ENCODE measurements at regions not wholly inside any gene's neighbourhood (a gene's known extent, or its start where the extent isn't known, plus 50 kb on each side); places are given as distances from the start of the nearest gene placed in this dataset.
"Not testable (repeated sequence)": the region's sequence is repeated elsewhere in the genome, so short reads cannot be mapped to it uniquely, and the experiment has no call there.

DNA sequence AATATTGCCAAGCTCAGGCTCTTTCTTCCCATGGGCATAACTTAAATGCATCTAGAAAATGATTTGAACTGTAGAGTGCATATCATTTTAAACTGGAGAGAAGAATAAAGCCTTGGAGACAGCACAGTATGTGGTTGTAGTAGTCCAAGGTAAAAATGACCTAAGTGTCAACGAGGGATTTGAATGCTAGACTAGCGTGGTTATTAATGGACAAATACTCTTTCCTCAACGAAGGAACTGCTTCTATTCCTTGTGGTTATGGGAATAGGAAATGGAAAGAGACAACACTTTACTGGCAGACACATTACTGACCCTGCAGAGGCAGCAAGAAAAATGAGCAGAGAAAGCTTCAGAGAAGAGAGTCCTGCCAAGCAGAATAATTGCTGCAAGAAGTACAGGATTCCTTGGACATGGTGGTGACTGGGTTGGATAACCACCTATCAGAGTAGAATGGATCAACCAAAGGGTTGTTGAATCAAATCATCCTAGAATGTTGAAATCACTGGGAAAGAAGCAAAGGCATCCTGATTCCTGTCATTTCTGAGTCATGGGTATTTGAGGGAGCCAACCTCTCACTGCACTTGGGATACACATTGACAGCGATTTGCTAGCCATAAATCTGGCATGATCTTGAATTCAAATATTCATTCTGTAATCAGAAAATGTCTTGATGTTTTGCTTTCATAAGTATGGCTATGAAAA lies 258.1 kb upstream of the EPHA7 start:
- Histone ChIP-seq H3K4me3 (ENCODE audit: low read length) (no peak overlapping the region), H3K27me3 (ENCODE audit: control insufficient read depth, insufficient read depth, low read length) (no peaks in the 10 kb centered on the region), H3K27ac (ENCODE audit: low read depth, low read length) (no peak overlapping the region), H3K36me3 (ENCODE audit: control insufficient read depth, insufficient read depth, low read length) (no peaks in the 10 kb centered on the region), H3K4me1 (ENCODE audit: control insufficient read depth, insufficient read depth, low read length) (no peaks in the 10 kb centered on the region), H3K9ac (ENCODE audit: low read length) (no peak overlapping the region)

DNA sequence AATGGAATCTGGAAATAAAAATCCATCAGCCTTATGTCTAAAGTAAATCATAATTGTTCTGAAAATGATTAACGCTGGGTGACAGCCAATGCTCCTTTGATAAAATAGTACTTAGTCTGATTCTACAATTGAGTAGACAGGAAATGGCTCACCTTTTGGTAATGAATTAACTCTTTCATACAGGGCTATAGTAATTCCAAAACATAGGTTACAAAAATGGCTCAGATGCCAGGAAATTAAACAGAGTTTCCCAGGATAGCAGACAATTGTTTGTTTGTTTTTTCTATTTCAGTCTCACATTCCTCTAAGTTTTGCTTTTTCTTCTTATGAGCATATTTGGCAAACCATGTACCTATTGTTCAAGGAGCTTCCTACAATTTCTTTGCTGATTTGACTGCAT lies 257.2 kb upstream of the EPHA7 start:
- Histone ChIP-seq H3K4me3 (ENCODE audit: low read length) (no peak overlapping the region), H3K9ac (ENCODE audit: low read length) (no peak overlapping the region), H3K27ac (ENCODE audit: low read depth, low read length) (no peak overlapping the region), H3K4me1 (ENCODE audit: control insufficient read depth, insufficient read depth, low read length) (no peaks in the 10 kb centered on the region), H3K27me3 (ENCODE audit: control insufficient read depth, insufficient read depth, low read length) (no peaks in the 10 kb centered on the region), H3K36me3 (ENCODE audit: control insufficient read depth, insufficient read depth, low read length) (no peaks in the 10 kb centered on the region)

DNA sequence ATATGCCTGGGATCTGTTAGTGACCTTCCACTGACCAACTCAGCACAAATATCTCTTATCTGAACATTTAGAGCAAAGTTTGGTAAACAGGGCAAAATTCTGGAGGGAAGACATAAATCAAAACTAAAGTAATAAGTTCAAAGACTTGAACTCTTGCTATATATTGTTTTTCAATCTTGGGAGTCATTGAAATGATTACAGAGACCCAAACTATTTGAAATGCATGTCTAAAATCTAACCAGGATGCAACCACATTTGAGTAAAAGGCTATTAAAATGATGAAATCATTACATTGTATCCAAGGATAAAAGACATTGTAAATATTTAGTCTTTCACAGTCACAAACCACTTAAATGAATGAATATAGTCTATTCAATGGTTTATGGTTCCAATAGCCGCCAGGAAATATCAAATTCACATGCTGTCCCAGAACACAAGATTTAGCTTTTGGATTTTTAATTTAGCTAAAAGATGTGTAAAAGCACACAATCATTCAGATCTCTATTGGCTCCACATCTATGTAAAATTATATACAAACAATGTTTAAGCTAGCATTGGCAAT lies 256.6 kb upstream of the EPHA7 start:
- Histone ChIP-seq H3K27me3 (ENCODE audit: control insufficient read depth, insufficient read depth, low read length) (no peaks in the 10 kb centered on the region), H3K9ac (ENCODE audit: low read length) (no peak overlapping the region), H3K4me3 (ENCODE audit: low read length) (no peak overlapping the region), H3K4me1 (ENCODE audit: control insufficient read depth, insufficient read depth, low read length) (no peaks in the 10 kb centered on the region), H3K27ac (ENCODE audit: low read depth, low read length) (no peak overlapping the region), H3K36me3 (ENCODE audit: control insufficient read depth, insufficient read depth, low read length) (no peaks in the 10 kb centered on the region)

DNA sequence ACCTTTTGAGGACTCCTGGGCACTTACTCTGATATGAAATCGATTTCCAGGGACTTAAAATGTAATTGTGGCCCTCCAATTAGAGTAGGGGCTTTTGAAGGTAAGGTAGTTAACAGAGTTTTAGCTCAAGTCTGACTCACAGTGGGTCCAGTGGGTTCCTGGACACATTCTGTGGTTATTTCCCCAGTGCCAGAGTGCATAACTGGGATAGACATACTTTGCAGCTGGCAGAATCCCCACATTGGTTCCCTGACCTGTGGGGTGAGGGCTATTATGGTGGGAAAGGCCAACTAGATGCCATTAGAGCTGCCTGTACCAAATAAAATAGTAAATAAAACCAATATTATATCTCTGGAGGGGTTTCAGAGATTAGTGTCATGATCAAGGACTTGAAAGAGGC lies 243.8 kb upstream of the EPHA7 start:
- Histone ChIP-seq H3K9ac (ENCODE audit: low read length) (no peak overlapping the region), H3K4me1 (ENCODE audit: control insufficient read depth, insufficient read depth, low read length) (no peaks in the 10 kb centered on the region), H3K4me3 (ENCODE audit: low read length) (no peak overlapping the region), H3K27me3 (ENCODE audit: control insufficient read depth, insufficient read depth, low read length) (no peaks in the 10 kb centered on the region), H3K27ac (ENCODE audit: low read depth, low read length) (no peak overlapping the region), H3K36me3 (ENCODE audit: control insufficient read depth, insufficient read depth, low read length) (no peaks in the 10 kb centered on the region)

DNA sequence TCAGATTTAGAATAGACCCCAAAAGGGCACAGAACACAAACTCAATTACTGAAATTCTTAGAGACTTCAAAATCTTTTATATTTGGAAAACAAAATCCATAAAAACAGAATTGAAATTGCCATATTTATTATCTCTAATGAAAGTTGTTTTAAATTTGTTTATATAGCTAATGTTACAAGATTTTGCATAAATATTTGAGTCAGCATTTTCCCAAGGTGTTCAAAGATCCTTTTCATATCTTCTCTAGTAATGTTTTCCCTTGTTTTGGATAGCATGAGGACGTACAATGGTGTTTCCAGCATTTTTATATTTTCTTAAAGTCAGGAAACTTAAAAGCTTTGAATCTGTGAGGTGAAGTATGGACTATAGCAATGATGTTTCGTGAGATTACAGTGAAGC lies 235.2 kb upstream of the EPHA7 start:
- H3K27me3 ChIP-seq (ENCODE audit: control insufficient read depth, insufficient read depth, low read length) = no peaks in the 10 kb centered on the region
- no peak overlapping the region for H3K9ac ChIP-seq (ENCODE audit: low read length)
- H3K4me1 ChIP-seq (ENCODE audit: control insufficient read depth, insufficient read depth, low read length) = no peaks in the 10 kb centered on the region
- no peak overlapping the region for H3K27ac ChIP-seq (ENCODE audit: low read depth, low read length)
- H3K4me3 ChIP-seq (ENCODE audit: low read length) = no peak overlapping the region
- no peaks in the 10 kb centered on the region for H3K36me3 ChIP-seq (ENCODE audit: control insufficient read depth, insufficient read depth, low read length)

DNA sequence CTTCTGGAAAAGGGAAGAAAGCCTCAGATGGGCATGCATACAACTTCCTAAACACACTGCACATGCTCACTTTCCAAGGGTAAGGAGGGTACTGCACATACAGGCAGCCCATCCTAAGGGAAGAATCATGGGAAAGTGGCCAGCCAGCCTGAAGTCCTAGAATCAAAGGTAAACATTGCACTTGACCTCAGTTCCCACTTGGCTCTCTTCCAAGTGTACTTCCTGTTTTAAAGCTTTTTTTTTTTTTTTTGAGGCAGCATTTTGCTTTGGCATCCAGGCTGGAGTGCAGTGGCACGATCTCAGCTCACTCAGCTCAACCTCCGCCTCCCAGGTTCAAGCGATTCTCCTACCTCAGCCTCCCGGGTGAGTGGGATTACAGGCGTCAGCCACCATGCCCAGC lies 225.3 kb upstream of the EPHA7 start:
- Histone ChIP-seq H3K4me3 (ENCODE audit: low read length) (no peak overlapping the region), H3K36me3 (ENCODE audit: control insufficient read depth, insufficient read depth, low read length) (no peaks in the 10 kb centered on the region), H3K27me3 (ENCODE audit: control insufficient read depth, insufficient read depth, low read length) (no peaks in the 10 kb centered on the region), H3K4me1 (ENCODE audit: control insufficient read depth, insufficient read depth, low read length) (no peaks in the 10 kb centered on the region), H3K27ac (ENCODE audit: low read depth, low read length) (no peak overlapping the region), H3K9ac (ENCODE audit: low read length) (no peak overlapping the region)

DNA sequence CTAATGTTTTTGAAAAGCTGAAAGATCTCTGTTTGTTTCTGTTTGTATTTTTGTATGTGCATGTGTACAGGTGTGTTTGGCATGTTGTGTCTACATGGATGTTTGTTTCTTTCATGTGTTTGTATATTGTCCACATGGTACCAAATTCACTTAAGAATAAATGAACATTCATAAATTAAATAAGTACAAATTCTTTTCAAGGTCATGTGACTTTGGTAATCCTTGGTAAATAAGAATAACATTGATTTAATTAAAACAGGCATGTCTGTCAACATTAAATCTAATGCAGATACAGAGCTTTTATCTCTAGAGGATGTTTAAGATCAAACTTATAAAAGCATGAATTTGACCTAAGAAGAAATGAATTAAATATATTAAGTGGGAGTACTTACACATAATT lies 219.8 kb upstream of the EPHA7 start:
- Histone ChIP-seq H3K36me3 (ENCODE audit: control insufficient read depth, insufficient read depth, low read length) (no peaks in the 10 kb centered on the region), H3K27ac (ENCODE audit: low read depth, low read length) (no peak overlapping the region), H3K4me1 (ENCODE audit: control insufficient read depth, insufficient read depth, low read length) (no peaks in the 10 kb centered on the region), H3K27me3 (ENCODE audit: control insufficient read depth, insufficient read depth, low read length) (no peaks in the 10 kb centered on the region), H3K9ac (ENCODE audit: low read length) (no peak overlapping the region), H3K4me3 (ENCODE audit: low read length) (no peak overlapping the region)

DNA sequence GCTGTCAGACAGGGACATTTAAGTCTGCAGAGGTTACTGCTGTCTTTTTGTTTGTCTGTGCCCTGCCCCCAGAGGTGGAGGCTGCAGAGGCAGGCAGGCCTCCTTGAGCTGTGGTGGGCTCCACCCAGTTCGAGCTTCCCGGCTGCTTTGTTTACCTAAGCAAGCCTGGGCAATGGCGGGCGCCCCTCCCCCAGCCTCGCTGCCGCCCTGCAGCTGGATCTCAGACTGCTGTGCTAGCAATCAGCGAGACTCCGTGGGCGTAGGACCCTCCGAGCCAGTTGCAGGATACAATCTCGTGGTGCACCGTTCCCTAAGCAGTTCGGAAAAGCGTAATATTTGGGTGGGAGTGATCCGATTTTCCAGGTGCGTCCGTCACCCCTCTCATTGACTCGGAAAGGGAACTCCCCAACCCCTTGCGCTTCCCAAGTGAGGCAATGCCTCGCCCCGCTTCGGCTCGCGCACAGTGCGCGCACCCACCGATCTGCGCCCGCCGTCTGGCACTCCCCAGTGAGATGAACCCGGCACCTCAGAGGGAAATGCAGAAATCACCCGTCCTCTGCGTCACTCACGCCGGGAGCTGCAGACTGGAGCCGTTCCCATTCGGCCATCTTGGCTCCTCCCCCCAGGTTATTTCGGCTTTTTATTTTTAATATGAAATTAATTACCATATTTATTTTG lies 217.8 kb upstream of the EPHA7 start:
- not testable (repeated sequence) for H3K9ac ChIP-seq (ENCODE audit: low read length); H3K27me3 ChIP-seq (ENCODE audit: control insufficient read depth, insufficient read depth, low read length); H3K36me3 ChIP-seq (ENCODE audit: control insufficient read depth, insufficient read depth, low read length); H3K27ac ChIP-seq (ENCODE audit: low read depth, low read length); H3K4me1 ChIP-seq (ENCODE audit: control insufficient read depth, insufficient read depth, low read length); H3K4me3 ChIP-seq (ENCODE audit: low read length)

DNA sequence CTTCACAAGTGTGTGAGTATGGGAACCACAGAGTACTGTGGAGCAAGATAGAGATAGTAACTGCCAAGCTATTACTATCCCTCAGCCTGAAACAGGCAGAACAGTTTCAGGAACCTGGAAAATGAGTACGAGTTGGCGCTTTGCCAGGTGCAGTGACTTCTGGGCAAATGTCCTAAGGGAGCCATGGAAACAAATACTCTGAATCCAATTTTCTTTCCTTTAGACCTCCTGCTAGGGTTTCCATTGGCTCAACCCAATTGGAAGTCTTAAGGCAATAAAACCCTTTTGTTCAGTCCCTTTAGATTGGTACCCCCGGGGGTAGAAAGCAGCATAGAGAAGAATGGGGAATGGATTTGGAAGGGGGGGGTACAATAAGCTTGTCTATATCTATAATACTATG lies 205.0 kb upstream of the EPHA7 start:
- H3K9ac ChIP-seq (ENCODE audit: low read length) = no peak overlapping the region
- H3K4me1 ChIP-seq (ENCODE audit: control insufficient read depth, insufficient read depth, low read length) = no peaks in the 10 kb centered on the region
- H3K36me3 ChIP-seq (ENCODE audit: control insufficient read depth, insufficient read depth, low read length) = no peaks in the 10 kb centered on the region
- H3K27ac ChIP-seq (ENCODE audit: low read depth, low read length) = no peak overlapping the region
- no peaks in the 10 kb centered on the region for H3K27me3 ChIP-seq (ENCODE audit: control insufficient read depth, insufficient read depth, low read length)
- H3K4me3 ChIP-seq (ENCODE audit: low read length) = no peak overlapping the region

DNA sequence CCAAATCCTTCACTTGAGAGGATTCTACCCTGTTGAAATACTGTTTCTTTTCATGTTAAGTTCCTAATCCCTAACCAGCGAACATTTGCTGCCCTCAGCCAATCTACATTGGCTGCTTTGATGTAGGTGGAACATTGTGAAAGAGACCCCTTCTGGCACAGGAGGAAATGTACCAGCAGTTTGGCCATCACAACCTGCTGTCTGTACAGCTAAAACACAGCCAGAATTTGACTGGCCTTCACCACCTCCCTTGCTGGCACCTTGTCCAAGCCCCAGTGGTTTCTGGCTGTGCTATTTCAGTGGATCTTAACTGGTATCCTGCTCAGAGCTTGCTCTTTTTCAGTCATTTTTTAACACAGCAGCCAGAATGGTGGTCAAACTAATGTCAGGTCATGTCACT lies 202.1 kb upstream of the EPHA7 start:
- Histone ChIP-seq H3K27ac (ENCODE audit: low read depth, low read length) (no peak overlapping the region), H3K4me3 (ENCODE audit: low read length) (no peak overlapping the region), H3K36me3 (ENCODE audit: control insufficient read depth, insufficient read depth, low read length) (no peaks in the 10 kb centered on the region), H3K4me1 (ENCODE audit: control insufficient read depth, insufficient read depth, low read length) (no peaks in the 10 kb centered on the region), H3K27me3 (ENCODE audit: control insufficient read depth, insufficient read depth, low read length) (no peaks in the 10 kb centered on the region), H3K9ac (ENCODE audit: low read length) (no peak overlapping the region)

DNA sequence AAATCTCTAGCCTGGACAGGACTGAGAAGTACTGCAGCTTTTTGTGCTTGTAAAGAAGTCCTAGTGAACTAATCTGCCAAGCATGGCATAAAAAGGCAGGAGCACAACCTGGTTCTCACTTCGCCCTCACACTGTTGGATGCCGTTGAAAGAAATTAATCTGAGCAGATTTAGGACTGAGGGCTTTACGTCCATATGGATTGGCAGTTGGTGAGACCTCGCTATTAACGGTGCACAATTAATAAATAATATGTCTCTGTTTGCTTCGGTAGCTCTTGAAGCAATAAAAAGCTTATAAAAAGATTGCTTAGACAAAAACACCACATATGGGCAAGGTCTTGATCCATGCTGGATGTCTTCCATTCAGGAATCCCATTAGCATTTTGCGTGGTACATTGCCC lies 185.6 kb upstream of the EPHA7 start:
- Histone ChIP-seq H3K4me1 (ENCODE audit: control insufficient read depth, insufficient read depth, low read length) (no peaks in the 10 kb centered on the region), H3K4me3 (ENCODE audit: low read length) (no peak overlapping the region), H3K9ac (ENCODE audit: low read length) (no peak overlapping the region), H3K27ac (ENCODE audit: low read depth, low read length) (no peak overlapping the region), H3K27me3 (ENCODE audit: control insufficient read depth, insufficient read depth, low read length) (no peaks in the 10 kb centered on the region), H3K36me3 (ENCODE audit: control insufficient read depth, insufficient read depth, low read length) (no peaks in the 10 kb centered on the region)

DNA sequence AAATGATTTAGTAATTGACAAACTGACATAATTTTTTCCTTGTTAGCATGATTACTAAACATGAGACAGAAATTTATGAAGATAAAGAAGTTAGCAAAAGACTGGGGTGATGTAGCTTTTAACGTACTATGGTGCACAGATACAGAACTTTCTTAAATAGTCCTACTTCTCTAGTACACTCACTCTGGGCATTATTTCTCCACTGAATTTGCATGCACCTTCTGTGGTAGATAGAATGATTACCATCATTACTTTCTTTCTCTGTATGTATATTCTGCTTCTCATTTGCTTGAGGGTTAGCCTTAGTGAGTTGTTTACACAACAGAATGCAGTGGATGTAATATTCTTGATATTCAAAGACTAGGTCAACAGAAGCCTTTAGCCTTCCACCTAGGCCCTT lies 173.1 kb upstream of the EPHA7 start:
- H3K27me3 ChIP-seq (ENCODE audit: control insufficient read depth, insufficient read depth, low read length) = no peaks in the 10 kb centered on the region
- H3K36me3 ChIP-seq (ENCODE audit: control insufficient read depth, insufficient read depth, low read length) = no peaks in the 10 kb centered on the region
- no peak overlapping the region for H3K4me3 ChIP-seq (ENCODE audit: low read length)
- H3K9ac ChIP-seq (ENCODE audit: low read length) = no peak overlapping the region
- H3K27ac ChIP-seq (ENCODE audit: low read depth, low read length) = no peak overlapping the region
- H3K4me1 ChIP-seq (ENCODE audit: control insufficient read depth, insufficient read depth, low read length) = no peaks in the 10 kb centered on the region

DNA sequence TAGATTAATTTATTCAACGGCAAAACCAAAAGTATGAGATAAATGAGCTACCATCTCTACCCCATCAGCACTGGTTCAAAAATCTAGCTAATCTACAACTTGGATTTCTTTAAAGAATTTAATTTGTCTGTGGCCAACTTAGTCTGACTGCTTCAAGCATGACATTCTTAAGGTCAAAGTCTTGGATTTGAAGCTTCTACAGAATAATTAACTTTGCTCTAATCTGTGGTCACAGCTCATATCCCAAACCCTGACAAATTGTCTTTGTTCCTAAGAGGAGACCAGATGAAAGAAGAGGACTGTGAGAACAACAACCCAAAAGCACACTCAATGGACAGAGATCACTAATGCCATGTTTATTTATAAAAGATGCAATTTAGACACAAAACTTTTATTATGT lies 166.9 kb upstream of the EPHA7 start:
- Histone ChIP-seq H3K4me3 (ENCODE audit: low read length) (no peak overlapping the region), H3K4me1 (ENCODE audit: control insufficient read depth, insufficient read depth, low read length) (no peaks in the 10 kb centered on the region), H3K27ac (ENCODE audit: low read depth, low read length) (no peak overlapping the region), H3K27me3 (ENCODE audit: control insufficient read depth, insufficient read depth, low read length) (no peaks in the 10 kb centered on the region), H3K36me3 (ENCODE audit: control insufficient read depth, insufficient read depth, low read length) (no peaks in the 10 kb centered on the region), H3K9ac (ENCODE audit: low read length) (no peak overlapping the region)
